ENCODE measurements at regions not wholly inside any gene's neighbourhood (a gene's known extent, or its start where the extent isn't known, plus 50 kb on each side); places are given as distances from the start of the nearest gene placed in this dataset.

DNA sequence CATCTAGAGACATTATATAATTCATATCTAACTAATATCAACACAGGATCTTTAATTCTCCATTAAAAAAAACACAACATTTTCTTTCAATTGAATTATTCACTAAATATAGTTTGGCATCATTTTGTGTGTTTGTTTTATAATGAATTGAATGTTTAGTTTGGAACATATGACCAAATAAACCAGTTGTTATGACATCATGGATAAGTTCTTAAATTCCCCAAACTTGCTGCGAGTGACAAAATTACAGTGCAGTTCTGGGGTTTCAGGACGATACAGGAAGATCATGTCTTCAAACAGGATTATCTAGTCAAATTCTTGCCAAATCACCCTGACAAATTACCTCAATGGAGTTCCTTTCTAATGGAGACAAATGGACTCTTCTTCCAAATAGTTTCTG, 473.6 kb downstream of the EPM2A start:
- TF ChIP-seq CTCF (IDR thresholded peaks at IDR 0.05), result no peak
- TF ChIP-seq POLR2A (IDR thresholded peaks at IDR 0.05), result no peak
